Parathyroid adenoma (tissue), 2 donors: ENCODE measurements at regions not wholly inside any gene's neighbourhood (a gene's known extent, or its start where the extent isn't known, plus 50 kb on each side); places are given as distances from the start of the nearest gene placed in this dataset.

Source experiments
- H2AFZ ChIP-seq: fragments of 300-600 bp; sonication (generic); one replicate; pipeline ENCODE4 v1.7.0; 2017; ENCODE audit warnings: antibody characterized with exemption, mild to moderate bottlenecking
- H3K27ac ChIP-seq: fragments of 300-600 bp; sonication (generic); one replicate; pipeline ENCODE4 v1.7.0; 2017
- H3K27me3 ChIP-seq: fragments of 300-600 bp; sonication (generic); one replicate; pipeline ENCODE4 v1.7.0; 2017; ENCODE audit warnings: low read length; ENCODE audit not compliant: control insufficient read depth, insufficient read depth
- H3K36me3 ChIP-seq: fragments of 300-600 bp; sonication (generic); one replicate; pipeline ENCODE4 v1.7.0; 2017; ENCODE audit warnings: low read length; ENCODE audit not compliant: control insufficient read depth, insufficient read depth
- H3K4me1 ChIP-seq: fragments of 300-600 bp; sonication (generic); one replicate; pipeline ENCODE4 v1.7.0; 2017; ENCODE audit warnings: control low read depth
- H3K4me2 ChIP-seq: fragments of 300-600 bp; sonication (generic); one replicate; pipeline ENCODE4 v1.7.0; 2017; ENCODE audit warnings: low read length
- H3K4me3 ChIP-seq: fragments of 300-600 bp; sonication (generic); one replicate; pipeline ENCODE4 v1.7.0; 2017; ENCODE audit warnings: low read depth, low read length
- H3K79me2 ChIP-seq: fragments of 300-600 bp; sonication (generic); one replicate; pipeline ENCODE4 v1.7.0; 2017; ENCODE audit warnings: control low read depth
- H3K9ac ChIP-seq: fragments of 300-600 bp; sonication (generic); one replicate; pipeline ENCODE4 v1.7.0; 2017; ENCODE audit warnings: mild to moderate bottlenecking
- H3K9me3 ChIP-seq: fragments of 300-600 bp; sonication (generic); one replicate; pipeline ENCODE4 v1.7.0; 2017; ENCODE audit warnings: low read length; ENCODE audit not compliant: control insufficient read depth
- CTCF ChIP-seq: fragments of 300-600 bp; sonication (generic); IDR thresholded peaks from one replicate; pipeline ENCODE4 v1.7.0; 2017; ENCODE audit warnings: antibody characterized with exemption, mild to moderate bottlenecking
- donor health status: primary hyperparathyroidism.

GRCh38 chr19:29389495-29389894 is 136.3 kb upstream of the VSTM2B start:
- no peak overlapping the region for H2AFZ ChIP-seq
- no peaks in the 10 kb centered on the region for H3K27me3 ChIP-seq
- H3K79me2 ChIP-seq = no peaks in the 10 kb centered on the region
- no peak overlapping the region for H3K4me3 ChIP-seq
- H3K9ac ChIP-seq = no peak overlapping the region
- TF ChIP-seq CTCF = no peak
- H3K4me2 ChIP-seq = no peak overlapping the region
- H3K9me3 ChIP-seq = no peaks in the 10 kb centered on the region
- H3K36me3 ChIP-seq = no peaks in the 10 kb centered on the region
- H3K4me1 ChIP-seq = no peaks in the 10 kb centered on the region
- H3K27ac ChIP-seq = no peak overlapping the region

- no peak for TF ChIP-seq CTCF
- Histone ChIP-seq H3K9me3 (no peaks in the 10 kb centered on the region), H3K36me3 (no peaks in the 10 kb centered on the region), H3K4me3 (no peak overlapping the region), H3K9ac (no peak overlapping the region), H3K4me2 (no peak overlapping the region), H3K27ac (no peak overlapping the region), H3K27me3 (no peaks in the 10 kb centered on the region), H3K4me1 (no peaks in the 10 kb centered on the region), H3K79me2 (no peaks in the 10 kb centered on the region), H2AFZ (no peak overlapping the region)
Observed at GRCh38 chr19:29390742-29391141, 135.1 kb upstream of the VSTM2B start.

GRCh38 chr19:29393915-29394460 is 131.8 kb upstream of the VSTM2B start:
- Histone ChIP-seq H3K4me2 (no peak overlapping the region), H3K4me1 (no peaks in the 10 kb centered on the region), H2AFZ (no peak overlapping the region), H3K27me3 (no peaks in the 10 kb centered on the region), H3K9me3 (no peaks in the 10 kb centered on the region), H3K27ac (no peak overlapping the region), H3K4me3 (no peak overlapping the region), H3K9ac (no peak overlapping the region), H3K36me3 (no peaks in the 10 kb centered on the region), H3K79me2 (no peaks in the 10 kb centered on the region)
- TF ChIP-seq CTCF = no peak

- H3K4me1 ChIP-seq = no peaks in the 10 kb centered on the region
- no peaks in the 10 kb centered on the region for H3K79me2 ChIP-seq
- no peaks in the 10 kb centered on the region for H3K27me3 ChIP-seq
- no peak overlapping the region for H3K27ac ChIP-seq
- no peak overlapping the region for H3K4me2 ChIP-seq
- no peaks in the 10 kb centered on the region for H3K36me3 ChIP-seq
- no peaks in the 10 kb centered on the region for H3K9me3 ChIP-seq
- no peak for TF ChIP-seq CTCF
- no peak overlapping the region for H2AFZ ChIP-seq
- no peak overlapping the region for H3K9ac ChIP-seq
- no peak overlapping the region for H3K4me3 ChIP-seq
Observed at GRCh38 chr19:29395111-29395733, 130.6 kb upstream of the VSTM2B start.
